ENCODE measurements at regions not wholly inside any gene's neighbourhood (a gene's known extent, or its start where the extent isn't known, plus 50 kb on each side); places are given as distances from the start of the nearest gene placed in this dataset.

DNA sequence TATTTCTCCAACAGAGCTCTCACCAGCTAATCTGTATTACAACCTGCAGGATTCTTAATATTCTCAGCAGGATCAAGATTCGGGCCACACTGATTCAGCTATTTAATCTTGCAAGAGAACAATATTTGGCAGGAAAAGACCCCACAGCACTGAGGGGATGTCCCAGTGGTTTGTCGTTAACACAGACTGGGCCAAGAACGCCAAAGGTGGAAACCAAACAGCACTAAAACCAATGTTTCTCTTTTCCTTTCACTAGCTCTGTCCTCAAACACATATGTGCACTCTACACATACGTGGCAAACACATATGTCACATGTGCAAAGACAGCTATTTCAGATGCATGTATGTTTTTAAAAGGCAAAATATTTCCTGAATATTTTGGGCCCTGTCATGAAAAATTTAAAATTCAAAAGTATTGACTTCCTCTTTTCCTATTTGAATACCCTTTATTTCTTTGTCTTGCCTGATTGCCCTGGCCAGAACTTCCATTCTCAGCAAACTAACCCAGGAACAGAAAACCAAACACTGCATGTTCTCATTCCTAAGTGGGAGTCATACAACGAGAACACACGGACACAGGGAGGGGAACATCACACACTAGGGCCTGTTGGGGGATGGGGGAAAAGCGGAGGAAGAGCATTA, 51.7 kb upstream of the NEBL start:
- no peak for DNase-seq (ENCODE audit: low spot score)

Data from kidney tubule cell (primary cell).